ENCODE measurements at regions not wholly inside any gene's neighbourhood (a gene's known extent, or its start where the extent isn't known, plus 50 kb on each side); places are given as distances from the start of the nearest gene placed in this dataset.

DNA sequence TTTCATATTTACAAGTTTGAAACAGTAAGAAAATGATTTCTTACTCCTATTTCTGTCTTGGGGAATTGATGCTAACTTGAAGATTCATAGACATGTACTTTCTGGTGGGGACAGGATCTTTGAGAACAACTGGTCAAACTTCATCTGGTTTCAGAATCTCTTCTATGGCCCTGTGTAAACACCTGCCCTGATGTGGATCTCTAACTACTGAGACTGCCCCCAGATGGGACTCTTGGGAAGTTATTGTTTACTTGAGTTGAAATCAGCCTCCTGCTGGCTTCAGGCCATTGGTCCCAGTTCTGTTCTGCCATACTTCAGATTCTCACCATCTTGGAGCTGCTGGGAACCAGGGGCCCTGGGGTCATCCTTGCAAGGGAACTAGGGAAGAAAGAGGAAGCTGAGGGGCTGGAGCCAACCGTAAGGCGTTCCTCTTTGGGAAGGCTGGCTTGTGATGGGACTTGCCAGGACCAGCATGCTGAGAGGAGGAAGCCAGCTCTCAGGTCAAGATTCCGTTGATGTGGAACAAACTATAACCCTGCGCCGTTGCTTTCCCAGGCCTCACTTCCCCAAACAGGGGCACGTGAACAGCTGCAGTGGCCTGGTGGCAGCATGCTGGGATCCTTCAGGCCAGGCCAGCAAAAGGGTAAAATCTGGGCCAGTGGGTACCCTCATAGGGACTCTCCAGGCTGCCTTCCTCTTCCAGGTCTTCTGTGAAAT lies 135.5 kb upstream of the CXCR4 start:
- Histone ChIP-seq H2AFZ (ENCODE audit: low read depth, low read length) (no peak overlapping the region), H3K23ac (ENCODE audit: low read length in 2 of 2) (no peak overlapping the region), H3K4me1 (ENCODE audit: control insufficient read depth, insufficient read depth, low read depth, low read length) (no peaks in the 10 kb centered on the region), H3K14ac (ENCODE audit: low read length in 2 of 2) (no peak overlapping the region), H2BK5ac (ENCODE audit: low read depth, low read length, poor library complexity, severe bottlenecking) (no peak overlapping the region), H3K36me3 (ENCODE audit: control insufficient read depth in 1 of 2, insufficient read depth in 2 of 2, low read depth in 1 of 2, low read length in 2 of 2) (no peaks in the 10 kb centered on the region), H3K9me3 (ENCODE audit: control insufficient read depth, low read length) (no peaks in the 10 kb centered on the region), H3K27me3 (ENCODE audit: control insufficient read depth in 1 of 2, insufficient read depth in 1 of 2, low read length in 2 of 2) (peaks cover 3 to 44% of the 10 kb centered on the region in 2 experiments), H3K4me2 (ENCODE audit: low read length, poor library complexity, severe bottlenecking) (no peak overlapping the region), H3K4ac (ENCODE audit: low read depth in 1 of 2, low read length in 2 of 2) (no peak overlapping the region), H2AK5ac (ENCODE audit: low read length, severe bottlenecking) (no peak overlapping the region), H3K4me3 (ENCODE audit: insufficient read depth in 1 of 2, low read depth in 1 of 2, low read length in 2 of 2) (no peak overlapping the region), H3K18ac (ENCODE audit: low read depth in 1 of 2, low read length in 2 of 2) (no peak overlapping the region), H3K79me1 (replicated peaks; ENCODE audit: low read length, poor library complexity, severe bottlenecking) (no peaks in the 10 kb centered on the region), H2BK120ac (ENCODE audit: low read depth, low read length) (no peak overlapping the region), H3K9ac (ENCODE audit: low read length) (no peak overlapping the region), H3K27ac (ENCODE audit: low read length, poor library complexity, severe bottlenecking) (no peak overlapping the region), H4K91ac (ENCODE audit: low read length) (no peak overlapping the region), H4K8ac (ENCODE audit: low read length) (no peak overlapping the region), H2BK15ac (ENCODE audit: low read depth, poor library complexity, severe bottlenecking) (no peak overlapping the region), H2BK12ac (ENCODE audit: low read length in 2 of 2) (no peak overlapping the region)
- WGBS = 85% methylated on average over 6 of the region's 6 CpGs
- no peak for DNase-seq

DNA sequence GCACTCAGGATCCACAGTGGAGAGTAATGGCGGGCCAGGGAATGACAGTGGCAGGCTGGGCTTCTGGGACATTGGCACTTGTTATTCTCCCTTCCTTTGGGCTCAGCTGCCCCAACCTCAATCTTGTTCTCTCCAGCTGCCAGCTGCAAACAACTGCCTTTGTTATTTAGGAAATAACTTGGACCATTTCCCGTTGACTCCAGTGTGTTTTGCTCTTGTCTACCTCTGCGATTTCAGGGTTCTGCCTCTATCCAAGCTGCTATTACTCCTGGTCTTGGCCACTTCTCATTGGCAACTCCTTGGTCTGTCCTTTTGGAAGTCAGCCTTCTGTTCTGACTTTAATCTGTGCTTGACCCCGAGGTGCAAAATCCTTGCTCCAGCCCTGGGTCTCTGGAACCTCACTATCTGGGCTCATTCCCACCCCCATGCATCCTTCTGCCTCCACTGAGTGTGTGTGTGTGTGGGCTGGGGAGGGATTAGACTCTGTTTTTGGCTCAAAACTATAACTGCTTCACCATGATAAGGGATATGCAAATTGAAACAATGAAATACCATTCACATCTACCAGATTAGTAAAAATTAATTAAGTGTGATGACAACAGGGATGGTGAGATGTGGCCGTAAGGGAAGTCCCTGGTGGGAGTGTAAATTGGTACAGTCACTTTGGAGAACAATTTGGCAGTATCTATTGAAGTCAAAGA lies 134.1 kb upstream of the CXCR4 start:
- Histone ChIP-seq H3K4ac (ENCODE audit: low read depth in 1 of 2, low read length in 2 of 2) (no peak overlapping the region), H3K23ac (ENCODE audit: low read length in 2 of 2) (no peak overlapping the region), H4K91ac (ENCODE audit: low read length) (no peak overlapping the region), H3K14ac (ENCODE audit: low read length in 2 of 2) (no peak overlapping the region), H3K18ac (ENCODE audit: low read depth in 1 of 2, low read length in 2 of 2) (no peak overlapping the region), H2BK15ac (ENCODE audit: low read depth, poor library complexity, severe bottlenecking) (no peak overlapping the region), H3K4me3 (ENCODE audit: insufficient read depth in 1 of 2, low read depth in 1 of 2, low read length in 2 of 2) (no peak overlapping the region), H3K27me3 (ENCODE audit: control insufficient read depth in 1 of 2, insufficient read depth in 1 of 2, low read length in 2 of 2) (peaks cover 0 to 41% of the 10 kb centered on the region in 2 experiments), H3K36me3 (ENCODE audit: control insufficient read depth in 1 of 2, insufficient read depth in 2 of 2, low read depth in 1 of 2, low read length in 2 of 2) (no peaks in the 10 kb centered on the region), H2BK12ac (ENCODE audit: low read length in 2 of 2) (no peak overlapping the region), H2AFZ (ENCODE audit: low read depth, low read length) (no peak overlapping the region), H3K27ac (ENCODE audit: low read length, poor library complexity, severe bottlenecking) (no peak overlapping the region), H4K8ac (ENCODE audit: low read length) (no peak overlapping the region), H2AK5ac (ENCODE audit: low read length, severe bottlenecking) (no peak overlapping the region), H3K9ac (ENCODE audit: low read length) (no peak overlapping the region), H3K79me1 (replicated peaks; ENCODE audit: low read length, poor library complexity, severe bottlenecking) (no peaks in the 10 kb centered on the region), H2BK120ac (ENCODE audit: low read depth, low read length) (no peak overlapping the region), H3K4me2 (ENCODE audit: low read length, poor library complexity, severe bottlenecking) (no peak overlapping the region), H3K4me1 (ENCODE audit: control insufficient read depth, insufficient read depth, low read depth, low read length) (no peaks in the 10 kb centered on the region), H3K9me3 (ENCODE audit: control insufficient read depth, low read length) (no peaks in the 10 kb centered on the region), H2BK5ac (ENCODE audit: low read depth, low read length, poor library complexity, severe bottlenecking) (no peak overlapping the region)
- DNase-seq = no peak
- WGBS = 72% methylated on average over 5 of the region's 5 CpGs

DNA sequence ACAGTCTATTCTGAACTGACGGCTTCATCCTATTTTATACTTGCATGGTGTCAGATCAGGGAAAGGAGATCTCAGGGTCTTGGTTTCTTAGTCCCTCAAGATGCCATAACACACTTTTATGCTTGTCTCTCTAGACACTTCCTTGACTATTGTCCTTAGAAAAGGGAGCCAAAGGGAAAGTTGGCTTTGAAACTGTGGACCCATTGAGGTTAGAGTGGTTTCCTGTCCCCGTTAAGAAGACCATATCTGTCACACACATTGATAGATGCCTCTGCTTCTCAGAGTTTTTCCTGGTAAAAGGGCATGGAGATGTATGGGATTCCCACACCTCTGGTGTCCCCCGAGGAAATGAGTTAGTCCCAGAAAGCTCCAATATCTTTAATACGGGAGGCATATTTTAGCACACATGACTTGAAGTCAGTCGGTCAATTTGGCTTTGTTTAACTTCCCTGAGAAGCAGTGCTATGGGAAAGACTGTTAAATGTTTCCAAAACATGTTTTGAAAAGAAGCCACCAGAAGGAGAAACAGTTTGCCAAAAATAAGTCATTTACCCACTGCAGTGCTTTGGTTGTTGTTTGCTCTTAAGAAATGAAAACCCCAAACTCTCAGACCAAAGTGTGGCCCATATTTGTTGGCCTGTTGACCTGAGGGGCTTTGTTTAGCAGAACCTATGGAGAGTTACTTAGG lies 133.4 kb upstream of the CXCR4 start:
- Histone ChIP-seq H4K91ac (ENCODE audit: low read length) (no peak overlapping the region), H2AFZ (ENCODE audit: low read depth, low read length) (no peak overlapping the region), H3K4me1 (ENCODE audit: control insufficient read depth, insufficient read depth, low read depth, low read length) (no peaks in the 10 kb centered on the region), H3K4me2 (ENCODE audit: low read length, poor library complexity, severe bottlenecking) (no peak overlapping the region), H2BK15ac (ENCODE audit: low read depth, poor library complexity, severe bottlenecking) (no peak overlapping the region), H3K4me3 (ENCODE audit: insufficient read depth in 1 of 2, low read depth in 1 of 2, low read length in 2 of 2) (no peak overlapping the region), H2BK12ac (ENCODE audit: low read length in 2 of 2) (no peak overlapping the region), H4K8ac (ENCODE audit: low read length) (no peak overlapping the region), H3K14ac (ENCODE audit: low read length in 2 of 2) (no peak overlapping the region), H2BK120ac (ENCODE audit: low read depth, low read length) (no peak overlapping the region), H2AK5ac (ENCODE audit: low read length, severe bottlenecking) (no peak overlapping the region), H2BK5ac (ENCODE audit: low read depth, low read length, poor library complexity, severe bottlenecking) (no peak overlapping the region), H3K27ac (ENCODE audit: low read length, poor library complexity, severe bottlenecking) (no peak overlapping the region), H3K4ac (ENCODE audit: low read depth in 1 of 2, low read length in 2 of 2) (no peak overlapping the region), H3K23ac (ENCODE audit: low read length in 2 of 2) (no peak overlapping the region), H3K9ac (ENCODE audit: low read length) (no peak overlapping the region), H3K9me3 (ENCODE audit: control insufficient read depth, low read length) (no peaks in the 10 kb centered on the region), H3K36me3 (ENCODE audit: control insufficient read depth in 1 of 2, insufficient read depth in 2 of 2, low read depth in 1 of 2, low read length in 2 of 2) (no peaks in the 10 kb centered on the region), H3K27me3 (ENCODE audit: control insufficient read depth in 1 of 2, insufficient read depth in 1 of 2, low read length in 2 of 2) (peaks cover 0 to 38% of the 10 kb centered on the region in 2 experiments), H3K79me1 (replicated peaks; ENCODE audit: low read length, poor library complexity, severe bottlenecking) (no peaks in the 10 kb centered on the region), H3K18ac (ENCODE audit: low read depth in 1 of 2, low read length in 2 of 2) (no peak overlapping the region)
- DNase-seq = no peak
- WGBS = 70% methylated on average over 4 of the region's 5 CpGs

DNA sequence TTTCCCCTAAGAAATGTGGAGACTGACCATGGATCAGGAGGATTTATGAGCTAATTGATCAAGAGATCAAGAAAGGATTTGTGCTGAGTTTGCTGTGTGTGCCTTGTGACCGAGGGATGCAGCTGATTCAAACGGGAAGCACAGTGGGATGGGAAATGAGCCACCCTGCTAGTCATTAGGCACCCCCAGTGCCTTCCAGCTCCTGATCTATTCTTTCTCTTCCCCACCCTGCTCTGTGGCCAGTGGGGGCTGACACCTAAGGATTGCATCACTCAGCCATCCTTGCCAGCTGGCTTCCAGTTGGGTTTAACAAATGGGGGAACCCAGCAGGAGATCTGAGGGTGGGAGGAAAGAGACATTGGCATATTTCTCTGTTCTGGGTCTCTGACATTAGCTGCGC lies 132.2 kb upstream of the CXCR4 start:
- Histone ChIP-seq H3K36me3 (ENCODE audit: control insufficient read depth in 1 of 2, insufficient read depth in 2 of 2, low read depth in 1 of 2, low read length in 2 of 2) (no peaks in the 10 kb centered on the region), H3K4me2 (ENCODE audit: low read length, poor library complexity, severe bottlenecking) (no peak overlapping the region), H3K23ac (ENCODE audit: low read length in 2 of 2) (no peak overlapping the region), H4K91ac (ENCODE audit: low read length) (no peak overlapping the region), H2AFZ (ENCODE audit: low read depth, low read length) (no peak overlapping the region), H3K27ac (ENCODE audit: low read length, poor library complexity, severe bottlenecking) (no peak overlapping the region), H3K4me1 (ENCODE audit: control insufficient read depth, insufficient read depth, low read depth, low read length) (no peaks in the 10 kb centered on the region), H3K14ac (ENCODE audit: low read length in 2 of 2) (no peak overlapping the region), H4K8ac (ENCODE audit: low read length) (no peak overlapping the region), H3K4me3 (ENCODE audit: insufficient read depth in 1 of 2, low read depth in 1 of 2, low read length in 2 of 2) (no peak overlapping the region), H2BK15ac (ENCODE audit: low read depth, poor library complexity, severe bottlenecking) (no peak overlapping the region), H3K9me3 (ENCODE audit: control insufficient read depth, low read length) (no peaks in the 10 kb centered on the region), H3K18ac (ENCODE audit: low read depth in 1 of 2, low read length in 2 of 2) (no peak overlapping the region), H2BK12ac (ENCODE audit: low read length in 2 of 2) (no peak overlapping the region), H2BK5ac (ENCODE audit: low read depth, low read length, poor library complexity, severe bottlenecking) (no peak overlapping the region), H3K27me3 (ENCODE audit: control insufficient read depth in 1 of 2, insufficient read depth in 1 of 2, low read length in 2 of 2) (peaks cover 0 to 38% of the 10 kb centered on the region in 2 experiments), H3K4ac (ENCODE audit: low read depth in 1 of 2, low read length in 2 of 2) (no peak overlapping the region), H2AK5ac (ENCODE audit: low read length, severe bottlenecking) (no peak overlapping the region), H3K79me1 (replicated peaks; ENCODE audit: low read length, poor library complexity, severe bottlenecking) (no peaks in the 10 kb centered on the region), H2BK120ac (ENCODE audit: low read depth, low read length) (no peak overlapping the region), H3K9ac (ENCODE audit: low read length) (no peak overlapping the region)
- 76% methylated on average over 3 of the region's 3 CpGs for WGBS
- DNase-seq = no peak
